Putamen (tissue), 1 donor: ENCODE measurements at regions not wholly inside any gene's neighbourhood (a gene's known extent, or its start where the extent isn't known, plus 50 kb on each side); places are given as distances from the start of the nearest gene placed in this dataset.
"Not testable (repeated sequence)": the region's sequence is repeated elsewhere in the genome, so short reads cannot be mapped to it uniquely, and the experiment has no call there.

Experiments
- DNase-seq: peaks from one replicate; pipeline ENCODE4 v3.0.0-alpha.2; 2016; ENCODE audit warnings: low spot score

DNA sequence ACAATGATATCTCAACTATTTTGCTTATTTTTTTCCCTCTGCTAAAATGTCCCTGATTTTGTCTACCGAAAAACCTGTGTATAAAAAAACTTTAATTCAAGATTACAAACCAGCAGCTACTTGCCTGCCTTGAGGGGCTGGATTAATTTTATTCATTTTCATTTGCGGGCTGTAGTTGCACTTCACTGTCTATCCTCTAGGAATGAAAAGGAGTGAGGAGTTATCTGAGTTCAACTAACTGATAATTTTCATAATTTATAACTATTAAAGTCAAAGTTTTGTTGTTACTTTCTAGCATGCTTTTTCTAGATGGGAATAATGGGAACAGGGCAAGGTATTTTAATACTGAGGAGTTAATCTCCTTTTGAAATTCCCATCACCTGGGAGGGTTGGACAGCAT, 50.3 kb upstream of the AGTPBP1 start:
- not testable (repeated sequence) for DNase-seq

DNA sequence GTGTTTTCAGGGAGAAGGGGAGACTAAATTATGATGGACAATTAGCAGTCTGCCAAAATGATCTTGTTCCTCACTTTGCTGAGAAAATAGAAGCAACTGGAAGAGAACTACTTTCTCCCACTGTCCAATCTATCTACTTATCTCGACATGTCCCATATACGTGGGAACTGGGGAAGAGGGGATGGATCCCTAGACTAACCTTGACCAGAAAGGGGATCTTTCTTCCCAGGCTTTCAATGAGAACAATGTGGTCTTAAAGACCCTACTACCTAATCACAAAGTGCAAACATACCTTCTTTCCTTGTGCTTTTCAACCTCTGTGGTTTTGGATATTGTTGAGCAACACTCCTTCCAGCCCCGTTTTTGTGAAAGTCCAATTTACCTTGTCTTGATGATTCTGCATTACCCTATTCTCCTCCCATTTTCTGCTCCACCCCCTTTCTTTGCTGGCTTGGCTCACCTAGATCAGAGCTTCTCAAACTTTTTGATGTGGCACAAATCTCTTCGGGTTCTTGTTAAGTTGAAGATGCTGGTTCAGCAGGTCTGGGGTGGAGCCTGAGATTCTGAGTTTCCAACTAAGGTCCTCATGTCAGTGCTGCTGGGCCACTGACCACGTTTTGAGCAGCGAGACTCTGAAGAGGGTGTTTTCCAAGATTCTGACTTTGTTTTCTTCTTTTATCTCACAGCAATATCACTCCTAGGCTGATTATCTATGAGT, 61.4 kb upstream of the AGTPBP1 start:
- not testable (repeated sequence) for DNase-seq

- not testable (repeated sequence) for DNase-seq
These were observed 63.0 kb upstream of the AGTPBP1 start for GRCh38 chr9:85804847-85805133.

GRCh38 chr9:85805134-85806005, 63.6 kb upstream of the AGTPBP1 start:
- peak; percentile 79 for DNase-seq

GRCh38 chr9:85808329-85808728, 66.6 kb upstream of the AGTPBP1 start:
- DNase-seq = not testable (repeated sequence)

DNA sequence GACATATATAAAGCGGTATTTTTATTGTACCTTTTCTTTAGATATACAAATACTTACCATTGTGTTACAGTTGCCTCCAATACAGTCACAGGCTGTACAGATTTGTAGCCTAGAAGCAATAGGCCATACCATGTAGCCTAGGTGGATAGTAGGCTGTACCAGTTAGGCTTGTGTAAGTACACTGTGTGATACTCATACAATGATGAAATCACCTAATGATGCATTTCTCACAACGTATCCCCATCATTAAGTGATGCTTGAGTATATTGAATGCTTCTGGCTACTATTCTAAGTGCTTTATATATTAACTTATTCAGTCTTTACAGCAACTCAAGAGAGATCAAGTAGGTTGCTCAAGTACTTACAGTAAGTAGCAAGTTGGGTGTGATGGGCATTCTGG, 71.6 kb upstream of the AGTPBP1 start:
- not testable (repeated sequence) for DNase-seq

GRCh38 chr9:85814800-85815199, 73.0 kb upstream of the AGTPBP1 start:
- DNase-seq = not testable (repeated sequence)

DNA sequence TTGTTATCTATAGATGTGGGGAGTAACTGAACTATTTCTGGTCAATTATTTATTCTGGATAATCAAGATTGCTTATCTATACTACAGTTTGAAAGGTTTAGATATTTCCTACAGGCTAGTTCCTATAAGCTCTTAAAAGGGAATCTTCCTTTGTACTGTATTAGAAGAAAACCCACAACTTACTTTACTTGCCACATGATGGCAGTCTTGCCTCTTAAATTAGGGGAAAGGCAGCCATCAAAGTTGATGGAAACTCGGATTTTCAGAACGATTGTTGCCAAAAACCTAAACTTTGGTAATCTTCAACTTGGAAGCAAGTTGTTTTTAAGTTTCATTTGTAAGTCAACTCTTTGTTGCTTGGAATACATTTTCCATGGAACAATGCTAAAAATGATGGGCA, 77.2 kb upstream of the AGTPBP1 start:
- peak; percentile 6 for DNase-seq

- DNase-seq = not testable (repeated sequence)
These were observed 78.8 kb upstream of the AGTPBP1 start for GRCh38 chr9:85820598-85820997.

DNA sequence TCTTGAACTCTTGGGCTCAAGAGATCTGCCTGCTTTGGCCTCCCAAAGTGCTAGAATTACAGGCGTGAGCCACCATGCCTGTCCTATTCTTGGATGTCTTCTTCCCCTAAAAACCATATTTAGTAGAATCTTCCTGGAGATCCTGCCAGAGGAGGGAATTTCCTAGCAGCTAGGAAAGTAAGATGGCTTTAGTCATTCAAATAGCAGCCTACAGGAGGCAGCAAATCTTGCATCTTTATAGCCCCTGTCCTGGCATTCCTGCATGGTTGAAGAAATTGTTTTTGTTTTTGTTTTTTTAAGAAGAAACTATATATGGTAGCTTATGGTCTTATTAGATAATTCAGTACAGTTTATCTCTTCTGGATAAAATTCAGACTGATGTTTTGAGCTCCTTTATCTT, 83.2 kb upstream of the AGTPBP1 start:
- DNase-seq = not testable (repeated sequence)

DNA sequence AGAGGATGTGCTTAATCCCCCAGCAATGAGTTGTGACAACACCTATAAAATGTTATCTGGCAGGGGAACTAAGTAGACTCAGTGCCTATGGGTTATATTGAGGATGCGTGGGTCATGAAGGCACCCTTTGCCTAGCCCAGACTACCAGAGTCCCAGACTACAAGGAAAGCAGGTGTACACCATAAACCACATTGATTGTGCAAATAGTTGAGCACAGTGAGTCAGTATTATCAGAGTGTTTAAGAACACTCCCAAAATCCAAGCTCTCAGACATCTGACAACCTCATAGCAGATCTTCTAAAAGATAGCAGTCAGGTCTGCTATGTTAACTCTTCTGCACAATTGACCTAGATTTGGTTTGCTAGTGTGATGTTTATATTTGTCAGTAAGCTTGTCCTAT, 92.8 kb upstream of the AGTPBP1 start:
- not testable (repeated sequence) for DNase-seq

DNA sequence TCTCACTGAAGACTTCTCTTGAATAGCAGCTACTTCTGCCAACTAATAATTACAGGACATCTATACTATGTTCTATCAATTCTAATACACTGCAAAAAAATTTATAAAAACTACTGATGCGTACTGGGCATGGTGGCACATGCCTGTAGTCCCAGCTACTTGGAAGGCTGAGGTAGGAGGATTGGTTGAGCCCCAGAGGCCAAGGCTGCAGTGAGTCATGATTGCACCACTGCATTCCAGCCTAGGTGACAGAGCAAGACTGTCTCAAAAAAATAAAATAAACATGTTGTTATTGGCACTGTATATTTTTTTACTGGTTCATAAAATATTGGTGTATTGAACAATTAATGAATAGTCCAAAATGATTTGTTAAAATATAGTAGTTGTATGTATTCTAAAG, 97.0 kb upstream of the NAA35 start:
- DNase-seq = not testable (repeated sequence)

DNA sequence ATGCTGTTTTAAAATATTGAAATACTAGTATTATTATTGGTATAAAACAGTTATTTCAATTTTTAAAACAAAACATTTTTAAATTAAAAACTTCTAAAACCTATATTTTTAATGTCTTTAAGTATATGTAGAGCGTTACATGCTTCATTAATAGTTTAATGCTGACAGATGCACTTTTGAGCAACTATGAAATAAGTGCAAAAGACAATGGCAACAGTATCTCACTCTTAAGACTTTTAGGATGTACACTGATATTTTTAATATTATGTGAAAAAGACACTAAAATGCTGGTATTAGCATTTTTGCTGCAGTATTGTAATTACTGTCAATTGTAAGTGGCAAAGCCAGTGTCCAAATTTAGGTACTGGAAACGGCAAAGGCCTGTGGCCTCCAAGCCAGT, 93.2 kb upstream of the NAA35 start:
- not testable (repeated sequence) for DNase-seq

GRCh38 chr9:85858056-85858750, 82.7 kb upstream of the NAA35 start:
- DNase-seq = peak; percentile 18

DNA sequence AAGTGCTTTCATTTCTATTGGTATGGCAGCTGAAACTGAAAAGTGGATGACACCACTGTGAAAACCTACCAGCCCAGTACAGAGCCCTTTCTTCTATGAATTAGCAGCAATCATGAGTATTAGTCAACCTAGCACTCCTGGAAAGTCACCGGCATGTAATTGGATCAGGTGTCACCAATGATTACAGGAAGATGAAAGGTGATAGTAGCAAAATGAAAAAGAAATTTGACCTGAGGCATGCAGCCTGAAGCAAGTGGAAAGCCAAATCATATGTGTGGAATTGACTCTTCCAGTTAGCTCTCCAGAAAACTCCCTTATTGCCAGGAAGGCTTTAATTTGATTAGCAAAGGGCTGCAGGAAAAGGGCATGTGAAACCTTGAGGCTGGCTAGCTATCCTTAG, 81.2 kb upstream of the NAA35 start:
- DNase-seq = no peak

DNA sequence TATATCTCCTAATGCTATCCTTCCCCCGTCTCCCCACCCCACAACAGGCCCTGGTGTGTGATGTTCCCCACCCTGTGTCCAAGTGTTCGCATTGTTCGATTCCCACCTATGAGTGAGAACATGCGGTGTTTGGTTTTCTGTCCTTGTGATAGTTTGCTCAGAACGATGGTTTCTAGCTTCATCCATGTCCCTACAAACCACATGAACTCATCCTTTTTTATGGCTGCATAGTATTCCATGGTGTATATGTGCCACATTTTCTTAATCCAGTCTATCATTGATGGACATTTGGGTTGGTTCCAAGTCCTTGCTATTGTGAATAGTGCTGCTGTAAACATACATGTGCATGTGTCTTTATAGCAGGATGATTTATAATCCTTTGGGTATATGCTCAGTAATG, 79.1 kb upstream of the NAA35 start:
- DNase-seq = not testable (repeated sequence)

DNA sequence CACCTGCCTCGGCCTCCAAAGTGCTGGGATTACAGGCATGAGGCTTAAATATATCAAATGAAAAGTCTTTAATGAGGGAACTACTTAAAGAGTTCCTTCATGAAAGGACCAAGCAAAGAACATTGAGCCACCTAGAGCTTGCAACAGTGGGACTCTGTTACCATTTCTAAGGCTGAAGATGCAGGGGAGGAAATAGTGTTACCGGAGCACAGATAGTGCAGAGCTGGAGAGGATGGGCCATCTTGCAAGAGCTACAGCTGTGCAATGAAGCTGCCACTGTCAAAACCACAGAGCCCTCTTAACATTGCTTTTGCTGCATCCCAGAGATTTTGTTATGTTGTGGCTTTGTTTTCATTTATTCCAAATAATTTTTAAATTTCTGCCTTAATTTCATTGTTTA, 77.1 kb upstream of the NAA35 start:
- no peak for DNase-seq

DNA sequence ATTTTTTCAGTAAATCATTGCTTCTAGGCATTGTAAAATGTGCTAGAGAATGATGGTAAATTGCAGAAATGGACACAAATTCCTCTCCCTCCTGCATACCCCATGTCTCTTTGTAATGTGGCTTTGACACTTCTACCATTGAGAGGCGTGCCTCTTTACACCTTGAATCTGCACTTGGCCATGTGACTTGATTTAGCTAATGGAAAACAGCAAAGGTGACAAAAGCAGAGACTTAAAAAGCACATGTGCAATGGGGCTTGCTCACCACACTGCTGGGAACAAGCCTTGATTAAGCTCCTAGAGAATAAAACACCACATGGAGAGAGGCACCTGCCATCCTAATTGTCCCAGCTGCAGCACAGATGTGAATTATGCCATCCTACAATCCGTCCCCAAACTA, 69.9 kb upstream of the NAA35 start:
- DNase-seq = no peak

DNA sequence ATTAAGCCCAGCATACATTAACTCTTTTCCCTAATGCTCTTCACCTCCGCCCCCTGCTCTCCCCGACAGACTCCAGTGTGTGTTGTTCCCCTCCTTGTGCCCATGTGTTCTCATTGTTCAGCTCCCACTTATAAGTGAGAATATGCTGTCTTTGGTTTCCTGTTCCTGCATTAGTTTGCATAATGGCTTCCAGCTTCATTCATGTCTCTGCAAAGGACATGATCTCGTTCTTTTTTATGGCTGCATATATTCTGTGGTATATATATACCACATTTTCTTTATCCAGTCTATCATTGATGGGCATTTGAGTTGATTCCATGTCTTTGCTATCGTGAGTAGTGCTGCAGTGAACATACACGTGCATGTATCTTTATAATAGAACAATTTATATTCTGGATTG, 69.3 kb upstream of the NAA35 start:
- not testable (repeated sequence) for DNase-seq

DNA sequence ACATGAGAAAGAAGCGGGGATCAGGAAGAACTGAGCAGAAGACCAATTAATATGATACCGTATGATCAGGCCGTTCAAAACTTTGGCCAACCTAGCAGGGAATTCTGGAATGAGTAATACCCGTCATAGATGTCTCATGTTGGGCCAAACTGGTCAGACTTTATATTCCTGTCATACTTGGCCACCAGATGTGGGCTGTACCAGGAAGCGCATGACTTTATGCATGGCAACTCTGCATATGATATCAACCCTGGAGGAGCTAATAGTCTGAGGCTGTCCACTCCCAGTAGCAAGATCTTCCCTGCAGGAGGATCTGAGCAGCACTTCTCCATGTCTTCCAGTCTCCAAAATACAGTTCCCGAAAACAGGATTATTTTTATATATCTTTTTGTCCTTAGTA, 68.5 kb upstream of the NAA35 start:
- DNase-seq = no peak

- no peak for DNase-seq
These were observed 64.3 kb upstream of the NAA35 start for GRCh38 chr9:85876628-85877027.

GRCh38 chr9:85878872-85879597, 61.9 kb upstream of the NAA35 start:
- not testable (repeated sequence) for DNase-seq
